ENCODE measurements at regions not wholly inside any gene's neighbourhood (a gene's known extent, or its start where the extent isn't known, plus 50 kb on each side); places are given as distances from the start of the nearest gene placed in this dataset.

- H3K79me2 ChIP-seq (ENCODE audit: insufficient read depth, low read length): no peaks in the 10 kb centered on the region
- no peak for DNase-seq (ENCODE audit: low spot score)
- TF ChIP-seq MYPOP (CRISPR knock-in tag; IDR thresholded peaks at IDR 0.05) (no peak), NBN (conservative IDR thresholded peaks at IDR 0.05) (no peak), ZNF891 (CRISPR knock-in tag; IDR thresholded peaks at IDR 0.05) (no peak), ZNF670 (CRISPR knock-in tag; IDR thresholded peaks at IDR 0.05; ENCODE audit: borderline replicate concordance) (no peak), MBD4 (IDR thresholded peaks at IDR 0.05; ENCODE audit: borderline replicate concordance, low read length) (no peak), NFRKB (IDR thresholded peaks at IDR 0.05) (no peak), GMEB1 (CRISPR knock-in tag; IDR thresholded peaks at IDR 0.05; ENCODE audit: borderline replicate concordance) (no peak), NCOA5 (CRISPR knock-in tag; IDR thresholded peaks at IDR 0.05) (no peak), ZC3H4 (CRISPR knock-in tag; IDR thresholded peaks at IDR 0.05; ENCODE audit: borderline replicate concordance) (no peak), MAZ (IDR thresholded peaks at IDR 0.05; ENCODE audit: borderline replicate concordance, low read depth, low read length) (no peak), MAZ (CRISPR knock-in tag; IDR thresholded peaks at IDR 0.05; ENCODE audit: low read depth) (no peak)
- no peak for FAIRE-seq
- no peak overlapping the region for H2AFZ ChIP-seq (ENCODE audit: low read length)
- no peak overlapping the region for H3K4me3 ChIP-seq (replicated peaks in 1 of 3; ENCODE audit: insufficient read depth in 1 of 3, low read depth in 2 of 3, low read length in 3 of 3)
- no peaks in the 10 kb centered on the region for H4K20me1 ChIP-seq (ENCODE audit: insufficient read depth, low read length)
- no TSS peak for BruUV-seq (replicated peaks)
- ChIA-PET CTCF (ENCODE audit: low intra/inter-chr PET ratio, low total read pairs) (no interaction called here), POLR2A (no interaction called here)
- no peaks in the 10 kb centered on the region for H3K4me1 ChIP-seq (ENCODE audit: insufficient read depth, low read length)
- intact Hi-C loops (cut with micrococcal nuclease; ENCODE audit: unreplicated experiment): no loop called here
- in situ Hi-C loops (cut with HindIII; ENCODE audit: extremely low pct_ligation_motif_present, low pct_unique_long_range_greater_than_20kb): no loop called here
- peaks cover 21% of the 10 kb centered on the region for H3K9me3 ChIP-seq (ENCODE audit: low read length)
- H3K36me3 ChIP-seq (replicated peaks in 1 of 2; ENCODE audit: control insufficient read depth in 1 of 2, insufficient read depth in 2 of 2, low read length in 2 of 2): no peaks in the 10 kb centered on the region
- ATAC-seq: no peak
- H3K27ac ChIP-seq (ENCODE audit: extremely low read length, insufficient read depth, low read length): no peak overlapping the region
- 51% methylated on average over 5 of the region's 7 CpGs for WGBS (ENCODE audit: low lambda C conversion rate)
- H3K27me3 ChIP-seq (ENCODE audit: control insufficient read depth in 1 of 2, insufficient read depth in 2 of 2, low read length in 2 of 2): no peaks in the 10 kb centered on the region
- no peak overlapping the region for H3K9ac ChIP-seq (ENCODE audit: insufficient read depth, low read depth, low read length)
- H3K4me2 ChIP-seq (ENCODE audit: low read depth, low read length): no peak overlapping the region
Measured at GRCh38 chr2:23009545-23010149, 375.3 kb upstream of the KLHL29 start.

Data from HepG2 (cell line).